ENCODE measurements at regions not wholly inside any gene's neighbourhood (a gene's known extent, or its start where the extent isn't known, plus 50 kb on each side); places are given as distances from the start of the nearest gene placed in this dataset.
"Not testable (repeated sequence)": the region's sequence is repeated elsewhere in the genome, so short reads cannot be mapped to it uniquely, and the experiment has no call there.

GRCh38 chr5:44538797-44539601 is 149.8 kb upstream of the FGF10 start:
- ATAC-seq: no peak
- Mint-ChIP-seq H3K4me3 (no peak overlapping the region), H3K36me3 (no peaks in the 10 kb centered on the region), H3K9me3 (no peaks in the 10 kb centered on the region), H3K27ac (no peak overlapping the region), H3K27me3 (no peaks in the 10 kb centered on the region), H3K4me1 (no peaks in the 10 kb centered on the region)

- Mint-ChIP-seq H3K36me3 (no peaks in the 10 kb centered on the region), H3K4me3 (no peak overlapping the region), H3K9me3 (peaks cover 3% of the 10 kb centered on the region), H3K4me1 (no peaks in the 10 kb centered on the region), H3K27me3 (no peaks in the 10 kb centered on the region), H3K27ac (no peak overlapping the region)
- ATAC-seq: no peak
Observed at GRCh38 chr5:44536650-44537260, 147.5 kb upstream of the FGF10 start.

GRCh38 chr5:44535621-44536020 is 146.4 kb upstream of the FGF10 start:
- ATAC-seq: no peak
- H3K9me3 Mint-ChIP-seq: peaks cover 3% of the 10 kb centered on the region
- no peaks in the 10 kb centered on the region for H3K27me3 Mint-ChIP-seq
- H3K4me1 Mint-ChIP-seq: no peaks in the 10 kb centered on the region
- no peaks in the 10 kb centered on the region for H3K36me3 Mint-ChIP-seq
- no peak overlapping the region for H3K4me3 Mint-ChIP-seq
- no peak overlapping the region for H3K27ac Mint-ChIP-seq

GRCh38 chr5:44532981-44533380 is 143.8 kb upstream of the FGF10 start:
- no peaks in the 10 kb centered on the region for H3K27me3 Mint-ChIP-seq
- H3K4me3 Mint-ChIP-seq: no peak overlapping the region
- H3K36me3 Mint-ChIP-seq: no peaks in the 10 kb centered on the region
- no peak overlapping the region for H3K27ac Mint-ChIP-seq
- H3K4me1 Mint-ChIP-seq: no peaks in the 10 kb centered on the region
- ATAC-seq: no peak
- H3K9me3 Mint-ChIP-seq: peaks cover 6% of the 10 kb centered on the region

GRCh38 chr5:44531756-44532155 is 142.5 kb upstream of the FGF10 start:
- not testable (repeated sequence) for H3K36me3 Mint-ChIP-seq, H3K9me3 Mint-ChIP-seq, H3K27ac Mint-ChIP-seq, H3K4me3 Mint-ChIP-seq, H3K27me3 Mint-ChIP-seq, ATAC-seq, H3K4me1 Mint-ChIP-seq

GRCh38 chr5:44530783-44531182 is 141.6 kb upstream of the FGF10 start:
- H3K4me3 Mint-ChIP-seq, H3K36me3 Mint-ChIP-seq, H3K4me1 Mint-ChIP-seq, H3K27ac Mint-ChIP-seq, H3K9me3 Mint-ChIP-seq, H3K27me3 Mint-ChIP-seq, ATAC-seq: not testable (repeated sequence)

GRCh38 chr5:44511596-44511995 is 122.4 kb upstream of the FGF10 start:
- Mint-ChIP-seq H3K36me3 (no peaks in the 10 kb centered on the region), H3K27ac (no peak overlapping the region), H3K27me3 (no peaks in the 10 kb centered on the region), H3K4me3 (no peak overlapping the region), H3K9me3 (no peaks in the 10 kb centered on the region), H3K4me1 (no peaks in the 10 kb centered on the region)
- ATAC-seq: no peak

- Mint-ChIP-seq H3K4me3 (no peak overlapping the region), H3K27me3 (no peaks in the 10 kb centered on the region), H3K27ac (no peak overlapping the region), H3K9me3 (no peaks in the 10 kb centered on the region), H3K36me3 (no peaks in the 10 kb centered on the region), H3K4me1 (no peaks in the 10 kb centered on the region)
- no peak for ATAC-seq
Observed at GRCh38 chr5:44506561-44506960, 117.3 kb upstream of the FGF10 start.

- Mint-ChIP-seq H3K4me3 (no peak overlapping the region), H3K27me3 (no peaks in the 10 kb centered on the region), H3K36me3 (no peaks in the 10 kb centered on the region), H3K27ac (no peak overlapping the region), H3K9me3 (no peaks in the 10 kb centered on the region), H3K4me1 (no peaks in the 10 kb centered on the region)
- ATAC-seq: no peak
Observed at GRCh38 chr5:44499381-44499780, 110.2 kb upstream of the FGF10 start.

- H3K27me3 Mint-ChIP-seq: no peaks in the 10 kb centered on the region
- H3K36me3 Mint-ChIP-seq: no peaks in the 10 kb centered on the region
- H3K9me3 Mint-ChIP-seq: no peaks in the 10 kb centered on the region
- no peaks in the 10 kb centered on the region for H3K4me1 Mint-ChIP-seq
- no peak for ATAC-seq
- no peak overlapping the region for H3K4me3 Mint-ChIP-seq
- no peak overlapping the region for H3K27ac Mint-ChIP-seq
Observed at GRCh38 chr5:44497606-44498005, 108.4 kb upstream of the FGF10 start.

GRCh38 chr5:44495280-44495679 is 106.1 kb upstream of the FGF10 start:
- ATAC-seq: no peak
- Mint-ChIP-seq H3K4me3 (no peak overlapping the region), H3K27me3 (no peaks in the 10 kb centered on the region), H3K36me3 (no peaks in the 10 kb centered on the region), H3K9me3 (peaks cover 3% of the 10 kb centered on the region), H3K27ac (no peak overlapping the region), H3K4me1 (no peaks in the 10 kb centered on the region)

GRCh38 chr5:44489759-44490158 is 100.5 kb upstream of the FGF10 start:
- H3K9me3 Mint-ChIP-seq: peaks cover 6% of the 10 kb centered on the region
- no peak for ATAC-seq
- H3K27me3 Mint-ChIP-seq: no peaks in the 10 kb centered on the region
- no peaks in the 10 kb centered on the region for H3K4me1 Mint-ChIP-seq
- H3K36me3 Mint-ChIP-seq: no peaks in the 10 kb centered on the region
- no peak overlapping the region for H3K27ac Mint-ChIP-seq
- no peak overlapping the region for H3K4me3 Mint-ChIP-seq

GRCh38 chr5:44486591-44486990 is 97.4 kb upstream of the FGF10 start:
- no peaks in the 10 kb centered on the region for H3K36me3 Mint-ChIP-seq

GRCh38 chr5:44454002-44454401 is 64.8 kb upstream of the FGF10 start:
- Mint-ChIP-seq H3K36me3 (no peaks in the 10 kb centered on the region), H3K4me1 (no peaks in the 10 kb centered on the region), H3K27ac (no peak overlapping the region), H3K9me3 (no peaks in the 10 kb centered on the region), H3K27me3 (no peaks in the 10 kb centered on the region), H3K4me3 (no peak overlapping the region)
- no peak for ATAC-seq

More at GRCh38 chr5:44486591-44486990, 97.4 kb upstream of the FGF10 start:
- Mint-ChIP-seq H3K4me1 (no peaks in the 10 kb centered on the region), H3K4me3 (no peak overlapping the region), H3K27ac (no peak overlapping the region), H3K9me3 (peaks cover 2% of the 10 kb centered on the region), H3K27me3 (no peaks in the 10 kb centered on the region)
- no peak for ATAC-seq

GRCh38 chr5:44446399-44446798 is 57.2 kb upstream of the FGF10 start:
- H3K36me3 Mint-ChIP-seq: no peaks in the 10 kb centered on the region
- ATAC-seq: no peak

GRCh38 chr5:44443172-44443571 is 54.0 kb upstream of the FGF10 start:
- Mint-ChIP-seq H3K36me3 (no peaks in the 10 kb centered on the region), H3K27me3 (no peaks in the 10 kb centered on the region), H3K27ac (no peak overlapping the region), H3K4me3 (no peak overlapping the region), H3K9me3 (no peaks in the 10 kb centered on the region), H3K4me1 (no peaks in the 10 kb centered on the region)
- ATAC-seq: no peak

More at GRCh38 chr5:44446399-44446798, 57.2 kb upstream of the FGF10 start:
- H3K4me3 Mint-ChIP-seq: no peak overlapping the region
- no peaks in the 10 kb centered on the region for H3K4me1 Mint-ChIP-seq
- H3K27ac Mint-ChIP-seq: no peak overlapping the region
- H3K9me3 Mint-ChIP-seq: no peaks in the 10 kb centered on the region
- no peaks in the 10 kb centered on the region for H3K27me3 Mint-ChIP-seq
